OCI-LY7 (cell line): ENCODE measurements at regions not wholly inside any gene's neighbourhood (a gene's known extent, or its start where the extent isn't known, plus 50 kb on each side); places are given as distances from the start of the nearest gene placed in this dataset.

Experiments used
- BruUV-seq: library from RNA; stranded (reverse); fragments of 400-500 nt; replicated peaks from 2 replicates; lab custom pipeline; 2021; lab: Mats Ljungman, UMichigan
- CTCF ChIA-PET: fragments of 300-600 bp; sonication (Branson Sonifier 250); formaldehyde crosslinking; loops from one replicate; lab custom pipeline; 2022; ENCODE audit warnings: antibody characterized with exemption; ENCODE audit not compliant: unreplicated experiment; lab: Charles Lee
- POLR2A ChIA-PET: fragments of 300-600 bp; sonication (Branson Sonifier 250); formaldehyde crosslinking; loops from one replicate; lab custom pipeline; 2022; ENCODE audit warnings: antibody characterized with exemption; lab: Charles Lee
- DNase-seq: peaks from one replicate; pipeline ENCODE4 v3.0.0-alpha.2; 2015; ENCODE audit warnings: low spot score
- H2AFZ ChIP-seq: fragments of 200-600 bp; sonication (generic), shearing (Covaris generic); 2 replicates; pipeline ENCODE4 v1.6.1; 2014; ENCODE audit warnings: mild to moderate bottlenecking, antibody characterized with exemption, low read length, moderate library complexity
- H3K27ac ChIP-seq: fragments of 200-600 bp; sonication (generic); 2 replicates; pipeline ENCODE4 v1.5.1; 2014; ENCODE audit warnings: mixed run types, low read depth, mild to moderate bottlenecking, moderate library complexity, low read length, inconsistent platforms; ENCODE audit not compliant: poor library complexity, severe bottlenecking
- H3K36me3 ChIP-seq: fragments of 200-600 bp; sonication (generic); 2 replicates; pipeline ENCODE4 v1.6.1; 2014; ENCODE audit warnings: mild to moderate bottlenecking, antibody characterized with exemption, low read length, moderate library complexity, mixed read lengths; ENCODE audit not compliant: insufficient read depth
- H3K4me1 ChIP-seq: fragments of 200-600 bp; sonication (generic); 2 replicates; pipeline ENCODE4 v1.5.1; 2014; ENCODE audit warnings: mild to moderate bottlenecking, low read length; ENCODE audit not compliant: insufficient read depth, poor library complexity, severe bottlenecking
- H3K4me2 ChIP-seq: fragments of 200-600 bp; sonication (generic); 2 replicates; pipeline ENCODE4 v1.6.1; 2014; ENCODE audit warnings: mild to moderate bottlenecking, low read length
- H3K4me3 ChIP-seq: fragments of 200-600 bp; sonication (generic); 2 replicates; pipeline ENCODE4 v1.5.1; 2014; ENCODE audit warnings: mild to moderate bottlenecking, low read depth, low read length; ENCODE audit not compliant: poor library complexity, severe bottlenecking
- H3K79me2 ChIP-seq: fragments of 200-600 bp; sonication (generic); 2 replicates; pipeline ENCODE4 v1.6.1; 2016; ENCODE audit warnings: low read depth, mild to moderate bottlenecking, low read length, moderate library complexity, mixed read lengths; ENCODE audit not compliant: insufficient read depth
- H3K9me2 ChIP-seq: fragments of 200-600 bp; sonication (generic); 2 replicates; pipeline ENCODE4 v1.6.1; 2016; ENCODE audit warnings: mild to moderate bottlenecking, low read length, mixed read lengths; ENCODE audit not compliant: insufficient read depth
- H3K9me3 ChIP-seq: fragments of 200-600 bp; sonication (generic); 2 replicates; pipeline ENCODE4 v1.6.1; 2014; ENCODE audit warnings: mild to moderate bottlenecking, mixed run types, low read length, mixed read lengths
- H4K20me1 ChIP-seq: fragments of 200-600 bp; sonication (generic); 2 replicates; pipeline ENCODE4 v1.6.1; 2014; ENCODE audit warnings: mild to moderate bottlenecking, antibody characterized with exemption, low read length, moderate library complexity, mixed read lengths; ENCODE audit not compliant: insufficient read depth
- EZH2phosphoT487 ChIP-seq: fragments of 200-600 bp; sonication (generic); IDR thresholded peaks from 2 replicates; pipeline ENCODE4 v1.6.1; 2018; ENCODE audit warnings: low read depth, borderline replicate concordance, mild to moderate bottlenecking, mixed run types, antibody characterized with exemption, low read length, moderate library complexity, mixed read lengths
- intact Hi-C: fragments of 100-400 bp; cut with micrococcal nuclease; formaldehyde crosslinking; loops from one replicate; pipeline ENCODE4 v1.10.0; 2022; ENCODE audit not compliant: unreplicated experiment
- TF ChIP-seq, protein P1 (sequence below): fragments of 200-600 bp; sonication (generic); conservative IDR thresholded peaks from 2 replicates; pipeline ENCODE4 v1.5.1; 2014; ENCODE audit warnings: mild to moderate bottlenecking, antibody characterized with exemption, low read length, moderate library complexity, mixed read lengths

DNA sequence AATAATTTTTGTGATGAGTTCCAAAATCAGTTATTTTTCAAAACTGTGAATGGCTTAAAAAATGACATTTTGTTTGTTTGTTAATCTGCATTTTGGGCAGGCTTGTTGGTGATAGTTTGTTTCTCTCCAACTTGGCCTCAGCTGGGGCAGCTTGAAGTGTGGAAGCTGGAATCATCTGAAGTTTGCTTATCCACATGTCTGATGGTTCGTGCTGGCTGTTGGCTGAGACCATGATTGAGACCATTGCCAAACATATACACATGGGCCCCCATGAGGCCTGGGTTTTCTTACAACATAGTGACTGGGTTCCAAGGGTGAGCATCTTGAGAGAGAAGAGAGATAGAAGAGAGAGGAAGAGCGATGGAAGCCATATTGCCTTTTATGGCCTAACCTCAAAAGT, 201.2 kb downstream of the NDFIP2 start:
- DNase-seq: no peak
- CTCF ChIA-PET: no interaction called here
- Histone ChIP-seq H3K79me2 (no peaks in the 10 kb centered on the region), H3K4me2 (no peak overlapping the region), H4K20me1 (no peaks in the 10 kb centered on the region), H3K9me3 (no peaks in the 10 kb centered on the region), H3K9me2 (no peaks in the 10 kb centered on the region), H3K4me1 (no peaks in the 10 kb centered on the region), H3K27ac (no peak overlapping the region), H3K4me3 (no peak overlapping the region), H2AFZ (no peak overlapping the region), H3K36me3 (no peaks in the 10 kb centered on the region)
- intact Hi-C loops: no loop called here
- POLR2A ChIA-PET: no interaction called here
- TF ChIP-seq, protein P1, sequence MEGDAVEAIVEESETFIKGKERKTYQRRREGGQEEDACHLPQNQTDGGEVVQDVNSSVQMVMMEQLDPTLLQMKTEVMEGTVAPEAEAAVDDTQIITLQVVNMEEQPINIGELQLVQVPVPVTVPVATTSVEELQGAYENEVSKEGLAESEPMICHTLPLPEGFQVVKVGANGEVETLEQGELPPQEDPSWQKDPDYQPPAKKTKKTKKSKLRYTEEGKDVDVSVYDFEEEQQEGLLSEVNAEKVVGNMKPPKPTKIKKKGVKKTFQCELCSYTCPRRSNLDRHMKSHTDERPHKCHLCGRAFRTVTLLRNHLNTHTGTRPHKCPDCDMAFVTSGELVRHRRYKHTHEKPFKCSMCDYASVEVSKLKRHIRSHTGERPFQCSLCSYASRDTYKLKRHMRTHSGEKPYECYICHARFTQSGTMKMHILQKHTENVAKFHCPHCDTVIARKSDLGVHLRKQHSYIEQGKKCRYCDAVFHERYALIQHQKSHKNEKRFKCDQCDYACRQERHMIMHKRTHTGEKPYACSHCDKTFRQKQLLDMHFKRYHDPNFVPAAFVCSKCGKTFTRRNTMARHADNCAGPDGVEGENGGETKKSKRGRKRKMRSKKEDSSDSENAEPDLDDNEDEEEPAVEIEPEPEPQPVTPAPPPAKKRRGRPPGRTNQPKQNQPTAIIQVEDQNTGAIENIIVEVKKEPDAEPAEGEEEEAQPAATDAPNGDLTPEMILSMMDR: no peak
- no peak for TF ChIP-seq EZH2phosphoT487
- no TSS peak for BruUV-seq

DNA sequence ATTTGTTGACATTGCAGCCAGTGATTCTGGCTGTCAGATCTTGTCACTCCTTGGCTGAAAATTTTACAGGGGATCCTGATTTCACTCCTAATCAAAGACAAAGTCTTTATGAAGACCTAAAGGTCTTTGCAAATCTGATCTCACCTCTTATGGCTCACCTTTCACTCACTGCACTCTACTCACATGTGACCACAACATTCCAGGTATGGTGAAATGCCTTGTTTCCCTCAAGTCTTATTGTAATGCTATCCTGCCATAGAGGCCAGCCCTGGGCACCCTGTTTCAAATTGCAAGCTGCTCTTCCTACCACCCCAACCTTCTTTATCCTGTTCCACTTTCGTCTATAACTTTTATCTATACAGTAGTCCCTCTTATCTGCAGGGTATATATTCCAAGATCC, 200.1 kb downstream of the NDFIP2 start:
- CTCF ChIA-PET: no interaction called here
- no peaks in the 10 kb centered on the region for H4K20me1 ChIP-seq
- no peak overlapping the region for H3K4me2 ChIP-seq
- no peak for DNase-seq
- H2AFZ ChIP-seq: no peak overlapping the region
- no peaks in the 10 kb centered on the region for H3K9me2 ChIP-seq
- H3K9me3 ChIP-seq: no peaks in the 10 kb centered on the region
- H3K4me1 ChIP-seq: no peaks in the 10 kb centered on the region
- no peak overlapping the region for H3K4me3 ChIP-seq
- POLR2A ChIA-PET: no interaction called here
- intact Hi-C loops: no loop called here
- BruUV-seq: no TSS peak
- TF ChIP-seq, protein P1: no peak
- no peak for TF ChIP-seq EZH2phosphoT487
- no peaks in the 10 kb centered on the region for H3K36me3 ChIP-seq
- H3K79me2 ChIP-seq: no peaks in the 10 kb centered on the region
- H3K27ac ChIP-seq: no peak overlapping the region

DNA sequence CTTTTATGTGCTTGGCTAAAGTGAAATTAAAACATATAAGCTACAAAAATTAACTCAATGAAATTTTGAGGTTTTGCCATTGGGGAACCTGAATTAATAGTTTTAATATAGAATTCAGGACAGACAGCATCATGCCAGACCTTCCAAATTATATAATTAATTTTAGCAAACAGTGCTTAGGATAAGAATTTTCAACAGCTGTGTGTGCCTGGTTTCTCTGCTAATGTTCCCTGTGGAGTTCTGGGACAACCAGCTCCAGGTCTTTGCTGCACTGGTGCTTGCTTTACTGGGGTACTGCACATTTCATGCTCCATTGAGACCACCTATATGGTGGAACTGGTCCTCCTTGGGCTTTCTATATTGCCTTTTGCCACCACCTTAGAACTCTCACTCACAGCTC, 199.5 kb downstream of the NDFIP2 start:
- intact Hi-C loops: no loop called here

More for the DNA sequence above, 199.5 kb downstream of the NDFIP2 start:
- no peak for DNase-seq
- Histone ChIP-seq H2AFZ (no peak overlapping the region), H3K36me3 (no peaks in the 10 kb centered on the region), H3K79me2 (no peaks in the 10 kb centered on the region), H4K20me1 (no peaks in the 10 kb centered on the region), H3K9me3 (no peaks in the 10 kb centered on the region), H3K4me3 (no peak overlapping the region), H3K27ac (no peak overlapping the region), H3K4me1 (no peaks in the 10 kb centered on the region), H3K9me2 (no peaks in the 10 kb centered on the region), H3K4me2 (no peak overlapping the region)
- no TSS peak for BruUV-seq
- no peak for TF ChIP-seq EZH2phosphoT487
- TF ChIP-seq, protein P1: no peak
- CTCF ChIA-PET: no interaction called here
- POLR2A ChIA-PET: interaction anchor here (0.5 to 0.8 kb wide), 3 partner anchors 10 to 631 kb away, joined by 3 to 5 read pairs (median 3); no protein-coding TSS in a partner anchor
